Neural cell (in vitro differentiated cells): ENCODE measurements at regions not wholly inside any gene's neighbourhood (a gene's known extent, or its start where the extent isn't known, plus 50 kb on each side); places are given as distances from the start of the nearest gene placed in this dataset.

Experiments used
- H2AFZ ChIP-seq: fragments of 200-600, 300-800 bp; sonication (generic), shearing (Covaris generic); 2 replicates; pipeline ENCODE4 v1.6.0; 2014; ENCODE audit warnings: low read depth, mild to moderate bottlenecking, antibody characterized with exemption, low read length, moderate library complexity
- H3F3A ChIP-seq: fragments of 200-600 bp; shearing (Covaris generic); 2 replicates; pipeline ENCODE4 v1.6.1; 2016; ENCODE audit warnings: mild to moderate bottlenecking, moderate library complexity, mixed read lengths, antibody characterized with exemption, low read length; ENCODE audit not compliant: insufficient read depth, poor library complexity, severe bottlenecking
- H3K27ac ChIP-seq: fragments of 200-600, 300-800 bp; sonication (generic), shearing (Covaris generic); 2 replicates; pipeline ENCODE4 v1.5.1; 2014; ENCODE audit warnings: mild to moderate bottlenecking, low read length, moderate library complexity
- H3K27me3 ChIP-seq: fragments of 300-800, 200-600 bp; sonication (generic), shearing (Covaris generic); 2 replicates; pipeline ENCODE4 v1.6.0; 2014; ENCODE audit warnings: mild to moderate bottlenecking, low read depth, low read length, moderate library complexity; ENCODE audit not compliant: insufficient read depth
- H3K36me3 ChIP-seq: fragments of 300-800, 200-600 bp; sonication (generic), shearing (Covaris generic); 2 replicates; pipeline ENCODE4 v1.5.1; 2014; ENCODE audit warnings: mild to moderate bottlenecking, antibody characterized with exemption, low read length, moderate library complexity; ENCODE audit not compliant: insufficient read depth
- H3K4me2 ChIP-seq: fragments of 300-800, 200-600 bp; sonication (generic), shearing (Covaris generic); 2 replicates; pipeline ENCODE4 v1.6.0; 2014; ENCODE audit warnings: mild to moderate bottlenecking, low read length
- H3K4me3 ChIP-seq: fragments of 300-800, 200-600 bp; sonication (generic), shearing (Covaris generic); 2 replicates; pipeline ENCODE4 v1.5.1; 2014; ENCODE audit warnings: mild to moderate bottlenecking, low read length, moderate library complexity
- H3K79me2 ChIP-seq: fragments of 200-600 bp; shearing (Covaris generic); replicated peaks from 2 replicates; pipeline ENCODE4 v1.6.0; 2014; ENCODE audit warnings: mild to moderate bottlenecking, low read length, moderate library complexity; ENCODE audit not compliant: insufficient read depth
- H3K9ac ChIP-seq: fragments of 300-800, 200-600 bp; sonication (generic), shearing (Covaris generic); 2 replicates; pipeline ENCODE4 v1.6.1; 2016; ENCODE audit warnings: mild to moderate bottlenecking, low read length, mixed read lengths
- H3K9me2 ChIP-seq: fragments of 200-600 bp; shearing (Covaris generic); 2 replicates; pipeline ENCODE4 v1.6.1; 2016; ENCODE audit warnings: mild to moderate bottlenecking, low read length, mixed read lengths; ENCODE audit not compliant: insufficient read depth
- H3K9me3 ChIP-seq: fragments of 200-600, 300-800 bp; sonication (generic), shearing (Covaris generic); 2 replicates; pipeline ENCODE4 v1.6.1; 2016; ENCODE audit warnings: mild to moderate bottlenecking, mixed run types, low read length, moderate library complexity, mixed read lengths
- H4K20me1 ChIP-seq: fragments of 200-600 bp; shearing (Covaris generic); 2 replicates; pipeline ENCODE4 v1.6.1; 2016; ENCODE audit warnings: mild to moderate bottlenecking, mixed run types; ENCODE audit not compliant: insufficient read depth
- CTCF ChIP-seq: fragments of 450-650 bp; IDR thresholded peaks from 2 replicates; pipeline ENCODE4 v1.5.1; 2014; ENCODE audit warnings: antibody characterized with exemption, mild to moderate bottlenecking, moderate library complexity; ENCODE audit not compliant: poor library complexity, severe bottlenecking
- EP300 ChIP-seq: fragments of 450-650 bp; conservative IDR thresholded peaks from 2 replicates; pipeline ENCODE4 v1.6.1; 2014; ENCODE audit warnings: antibody characterized with exemption, mild to moderate bottlenecking, moderate library complexity; ENCODE audit not compliant: poor library complexity, severe bottlenecking
- EZH2 ChIP-seq: fragments of 200-600, 300-800 bp; shearing (Covaris generic), sonication (generic); IDR thresholded peaks from 2 replicates; pipeline ENCODE4 v1.6.1; 2014; ENCODE audit warnings: antibody characterized with exemption, low read length, borderline replicate concordance, mild to moderate bottlenecking; ENCODE audit not compliant: insufficient read depth, poor library complexity, severe bottlenecking
- MXI1 ChIP-seq: fragments of 450-650 bp; conservative IDR thresholded peaks from 2 replicates; pipeline ENCODE4 v1.6.1; 2014; ENCODE audit warnings: antibody characterized with exemption, mild to moderate bottlenecking; ENCODE audit not compliant: poor library complexity, severe bottlenecking
- POLR2AphosphoS5 ChIP-seq: IDR thresholded peaks from 2 replicates; pipeline ENCODE4 v1.6.1; 2012
- RAD21 ChIP-seq: fragments of 450-650 bp; conservative IDR thresholded peaks from 2 replicates; pipeline ENCODE4 v1.6.1; 2014; ENCODE audit warnings: antibody characterized with exemption, mild to moderate bottlenecking, moderate library complexity
- SMC3 ChIP-seq: fragments of 450-650 bp; conservative IDR thresholded peaks from 2 replicates; pipeline ENCODE4 v1.6.1; 2014; ENCODE audit warnings: antibody characterized with exemption, mild to moderate bottlenecking, moderate library complexity; ENCODE audit not compliant: poor library complexity
- TAF1 ChIP-seq: IDR thresholded peaks from 2 replicates; pipeline ENCODE4 v1.6.1; 2012; ENCODE audit warnings: low read depth
- TF ChIP-seq, protein P1 (sequence below): IDR thresholded peaks from 2 replicates; pipeline ENCODE4 v1.6.1; 2012; ENCODE audit warnings: borderline replicate concordance

DNA sequence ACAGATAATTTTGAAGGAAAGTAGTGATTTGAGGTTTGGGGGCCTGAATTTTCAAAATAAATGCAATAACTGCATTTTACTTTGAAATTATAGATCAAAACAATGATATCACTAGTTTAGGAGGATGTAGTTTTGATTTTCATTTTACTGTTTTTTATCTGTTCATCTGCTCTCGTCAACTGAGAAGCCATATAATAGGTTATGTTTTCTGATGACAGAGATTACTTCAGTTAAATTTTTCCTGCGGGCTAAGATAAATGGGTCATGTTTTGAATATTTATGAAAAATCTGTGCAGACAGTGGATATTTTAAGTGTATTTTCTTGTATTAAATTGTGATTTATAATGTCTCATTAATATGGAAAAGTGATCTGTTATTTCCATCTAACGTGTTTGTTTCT, 573.4 kb downstream of the CPS1 start:
- Histone ChIP-seq H3K4me2 (no peak overlapping the region), H3K27me3 (no peaks in the 10 kb centered on the region), H3K4me3 (no peak overlapping the region), H4K20me1 (no peaks in the 10 kb centered on the region), H3F3A (no peaks in the 10 kb centered on the region), H2AFZ (no peak overlapping the region), H3K9me3 (no peaks in the 10 kb centered on the region), H3K9ac (no peak overlapping the region), H3K79me2 (no peaks in the 10 kb centered on the region), H3K9me2 (no peaks in the 10 kb centered on the region), H3K36me3 (no peaks in the 10 kb centered on the region), H3K27ac (no peak overlapping the region)
- TF ChIP-seq EP300 (no peak), SMC3 (no peak), RAD21 (no peak), POLR2AphosphoS5 (no peak), EZH2 (no peak), CTCF (no peak), MXI1 (no peak), TAF1 (no peak)
- TF ChIP-seq, protein P1, sequence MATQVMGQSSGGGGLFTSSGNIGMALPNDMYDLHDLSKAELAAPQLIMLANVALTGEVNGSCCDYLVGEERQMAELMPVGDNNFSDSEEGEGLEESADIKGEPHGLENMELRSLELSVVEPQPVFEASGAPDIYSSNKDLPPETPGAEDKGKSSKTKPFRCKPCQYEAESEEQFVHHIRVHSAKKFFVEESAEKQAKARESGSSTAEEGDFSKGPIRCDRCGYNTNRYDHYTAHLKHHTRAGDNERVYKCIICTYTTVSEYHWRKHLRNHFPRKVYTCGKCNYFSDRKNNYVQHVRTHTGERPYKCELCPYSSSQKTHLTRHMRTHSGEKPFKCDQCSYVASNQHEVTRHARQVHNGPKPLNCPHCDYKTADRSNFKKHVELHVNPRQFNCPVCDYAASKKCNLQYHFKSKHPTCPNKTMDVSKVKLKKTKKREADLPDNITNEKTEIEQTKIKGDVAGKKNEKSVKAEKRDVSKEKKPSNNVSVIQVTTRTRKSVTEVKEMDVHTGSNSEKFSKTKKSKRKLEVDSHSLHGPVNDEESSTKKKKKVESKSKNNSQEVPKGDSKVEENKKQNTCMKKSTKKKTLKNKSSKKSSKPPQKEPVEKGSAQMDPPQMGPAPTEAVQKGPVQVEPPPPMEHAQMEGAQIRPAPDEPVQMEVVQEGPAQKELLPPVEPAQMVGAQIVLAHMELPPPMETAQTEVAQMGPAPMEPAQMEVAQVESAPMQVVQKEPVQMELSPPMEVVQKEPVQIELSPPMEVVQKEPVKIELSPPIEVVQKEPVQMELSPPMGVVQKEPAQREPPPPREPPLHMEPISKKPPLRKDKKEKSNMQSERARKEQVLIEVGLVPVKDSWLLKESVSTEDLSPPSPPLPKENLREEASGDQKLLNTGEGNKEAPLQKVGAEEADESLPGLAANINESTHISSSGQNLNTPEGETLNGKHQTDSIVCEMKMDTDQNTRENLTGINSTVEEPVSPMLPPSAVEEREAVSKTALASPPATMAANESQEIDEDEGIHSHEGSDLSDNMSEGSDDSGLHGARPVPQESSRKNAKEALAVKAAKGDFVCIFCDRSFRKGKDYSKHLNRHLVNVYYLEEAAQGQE: no peak

GRCh38 chr2:211132046-211132445, 575.6 kb downstream of the CPS1 start:
- H3K9me3 ChIP-seq: no peaks in the 10 kb centered on the region

More at GRCh38 chr2:211132046-211132445, 575.6 kb downstream of the CPS1 start:
- Histone ChIP-seq H3F3A (no peaks in the 10 kb centered on the region), H3K27ac (no peak overlapping the region), H3K36me3 (no peaks in the 10 kb centered on the region), H3K9me2 (no peaks in the 10 kb centered on the region), H3K9ac (no peak overlapping the region), H3K27me3 (no peaks in the 10 kb centered on the region), H3K79me2 (no peaks in the 10 kb centered on the region), H3K4me2 (no peak overlapping the region), H4K20me1 (no peaks in the 10 kb centered on the region), H3K4me3 (no peak overlapping the region), H2AFZ (no peak overlapping the region)
- TF ChIP-seq CTCF (no peak), MXI1 (no peak), EP300 (no peak), POLR2AphosphoS5 (no peak), TAF1 (no peak), SMC3 (no peak), EZH2 (no peak), RAD21 (no peak)
- TF ChIP-seq, protein P1: no peak
